Neural cell (in vitro differentiated cells): ENCODE measurements at regions not wholly inside any gene's neighbourhood (a gene's known extent, or its start where the extent isn't known, plus 50 kb on each side); places are given as distances from the start of the nearest gene placed in this dataset.

Experiments used
- H2AFZ ChIP-seq: fragments of 200-600, 300-800 bp; sonication (generic), shearing (Covaris generic); 2 replicates; pipeline ENCODE4 v1.6.0; 2014; ENCODE audit warnings: low read depth, mild to moderate bottlenecking, antibody characterized with exemption, low read length, moderate library complexity
- H3F3A ChIP-seq: fragments of 200-600 bp; shearing (Covaris generic); 2 replicates; pipeline ENCODE4 v1.6.1; 2016; ENCODE audit warnings: mild to moderate bottlenecking, moderate library complexity, mixed read lengths, antibody characterized with exemption, low read length; ENCODE audit not compliant: insufficient read depth, poor library complexity, severe bottlenecking
- H3K27ac ChIP-seq: fragments of 200-600, 300-800 bp; sonication (generic), shearing (Covaris generic); 2 replicates; pipeline ENCODE4 v1.5.1; 2014; ENCODE audit warnings: mild to moderate bottlenecking, low read length, moderate library complexity
- H3K27me3 ChIP-seq: fragments of 300-800, 200-600 bp; sonication (generic), shearing (Covaris generic); 2 replicates; pipeline ENCODE4 v1.6.0; 2014; ENCODE audit warnings: mild to moderate bottlenecking, low read depth, low read length, moderate library complexity; ENCODE audit not compliant: insufficient read depth
- H3K36me3 ChIP-seq: fragments of 300-800, 200-600 bp; sonication (generic), shearing (Covaris generic); 2 replicates; pipeline ENCODE4 v1.5.1; 2014; ENCODE audit warnings: mild to moderate bottlenecking, antibody characterized with exemption, low read length, moderate library complexity; ENCODE audit not compliant: insufficient read depth
- H3K4me2 ChIP-seq: fragments of 300-800, 200-600 bp; sonication (generic), shearing (Covaris generic); 2 replicates; pipeline ENCODE4 v1.6.0; 2014; ENCODE audit warnings: mild to moderate bottlenecking, low read length
- H3K4me3 ChIP-seq: fragments of 300-800, 200-600 bp; sonication (generic), shearing (Covaris generic); 2 replicates; pipeline ENCODE4 v1.5.1; 2014; ENCODE audit warnings: mild to moderate bottlenecking, low read length, moderate library complexity
- H3K79me2 ChIP-seq: fragments of 200-600 bp; shearing (Covaris generic); replicated peaks from 2 replicates; pipeline ENCODE4 v1.6.0; 2014; ENCODE audit warnings: mild to moderate bottlenecking, low read length, moderate library complexity; ENCODE audit not compliant: insufficient read depth
- H3K9ac ChIP-seq: fragments of 300-800, 200-600 bp; sonication (generic), shearing (Covaris generic); 2 replicates; pipeline ENCODE4 v1.6.1; 2016; ENCODE audit warnings: mild to moderate bottlenecking, low read length, mixed read lengths
- H3K9me2 ChIP-seq: fragments of 200-600 bp; shearing (Covaris generic); 2 replicates; pipeline ENCODE4 v1.6.1; 2016; ENCODE audit warnings: mild to moderate bottlenecking, low read length, mixed read lengths; ENCODE audit not compliant: insufficient read depth
- H3K9me3 ChIP-seq: fragments of 200-600, 300-800 bp; sonication (generic), shearing (Covaris generic); 2 replicates; pipeline ENCODE4 v1.6.1; 2016; ENCODE audit warnings: mild to moderate bottlenecking, mixed run types, low read length, moderate library complexity, mixed read lengths
- H4K20me1 ChIP-seq: fragments of 200-600 bp; shearing (Covaris generic); 2 replicates; pipeline ENCODE4 v1.6.1; 2016; ENCODE audit warnings: mild to moderate bottlenecking, mixed run types; ENCODE audit not compliant: insufficient read depth
- EP300 ChIP-seq: fragments of 450-650 bp; conservative IDR thresholded peaks from 2 replicates; pipeline ENCODE4 v1.6.1; 2014; ENCODE audit warnings: antibody characterized with exemption, mild to moderate bottlenecking, moderate library complexity; ENCODE audit not compliant: poor library complexity, severe bottlenecking
- EZH2 ChIP-seq: fragments of 200-600, 300-800 bp; shearing (Covaris generic), sonication (generic); IDR thresholded peaks from 2 replicates; pipeline ENCODE4 v1.6.1; 2014; ENCODE audit warnings: antibody characterized with exemption, low read length, borderline replicate concordance, mild to moderate bottlenecking; ENCODE audit not compliant: insufficient read depth, poor library complexity, severe bottlenecking
- MXI1 ChIP-seq: fragments of 450-650 bp; conservative IDR thresholded peaks from 2 replicates; pipeline ENCODE4 v1.6.1; 2014; ENCODE audit warnings: antibody characterized with exemption, mild to moderate bottlenecking; ENCODE audit not compliant: poor library complexity, severe bottlenecking
- POLR2AphosphoS5 ChIP-seq: IDR thresholded peaks from 2 replicates; pipeline ENCODE4 v1.6.1; 2012
- RAD21 ChIP-seq: fragments of 450-650 bp; conservative IDR thresholded peaks from 2 replicates; pipeline ENCODE4 v1.6.1; 2014; ENCODE audit warnings: antibody characterized with exemption, mild to moderate bottlenecking, moderate library complexity
- SMC3 ChIP-seq: fragments of 450-650 bp; conservative IDR thresholded peaks from 2 replicates; pipeline ENCODE4 v1.6.1; 2014; ENCODE audit warnings: antibody characterized with exemption, mild to moderate bottlenecking, moderate library complexity; ENCODE audit not compliant: poor library complexity
- TAF1 ChIP-seq: IDR thresholded peaks from 2 replicates; pipeline ENCODE4 v1.6.1; 2012; ENCODE audit warnings: low read depth
- TF ChIP-seq, protein P1 (sequence below): IDR thresholded peaks from 2 replicates; pipeline ENCODE4 v1.6.1; 2012; ENCODE audit warnings: borderline replicate concordance
- TF ChIP-seq, protein P2 (sequence below): fragments of 450-650 bp; IDR thresholded peaks from 2 replicates; pipeline ENCODE4 v1.5.1; 2014; ENCODE audit warnings: antibody characterized with exemption, mild to moderate bottlenecking, moderate library complexity; ENCODE audit not compliant: poor library complexity, severe bottlenecking

DNA sequence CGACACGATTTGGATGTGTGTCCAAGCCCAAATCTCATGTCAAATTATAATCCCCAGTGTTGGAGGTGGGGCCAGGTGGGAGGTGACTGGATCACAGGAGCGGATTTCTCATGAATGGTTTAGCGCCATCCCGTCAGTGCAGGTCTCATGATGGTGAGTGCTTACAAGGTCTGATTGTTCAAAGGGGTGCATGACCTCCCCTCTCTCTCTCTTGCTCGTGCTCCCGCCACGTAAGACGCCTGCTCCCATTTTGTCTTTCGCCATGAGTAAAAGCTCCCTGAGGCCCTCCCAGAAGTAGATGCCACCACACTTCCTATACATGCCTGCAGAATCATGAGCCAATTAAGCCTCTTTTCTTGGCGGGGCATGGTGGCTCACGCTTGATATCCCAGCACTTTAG lies 71.5 kb upstream of the NANOS1 start:
- H2AFZ ChIP-seq = no peak overlapping the region
- no peaks in the 10 kb centered on the region for H4K20me1 ChIP-seq
- H3K4me2 ChIP-seq = no peak overlapping the region
- H3F3A ChIP-seq = no peaks in the 10 kb centered on the region
- no peaks in the 10 kb centered on the region for H3K9me2 ChIP-seq
- no peaks in the 10 kb centered on the region for H3K27me3 ChIP-seq
- no peak overlapping the region for H3K9ac ChIP-seq
- no peaks in the 10 kb centered on the region for H3K79me2 ChIP-seq
- no peak overlapping the region for H3K27ac ChIP-seq
- TF ChIP-seq MXI1 (no peak), RAD21 (no peak), POLR2AphosphoS5 (no peak), SMC3 (no peak), TAF1 (no peak), EZH2 (no peak), EP300 (no peak)
- TF ChIP-seq, protein P1, sequence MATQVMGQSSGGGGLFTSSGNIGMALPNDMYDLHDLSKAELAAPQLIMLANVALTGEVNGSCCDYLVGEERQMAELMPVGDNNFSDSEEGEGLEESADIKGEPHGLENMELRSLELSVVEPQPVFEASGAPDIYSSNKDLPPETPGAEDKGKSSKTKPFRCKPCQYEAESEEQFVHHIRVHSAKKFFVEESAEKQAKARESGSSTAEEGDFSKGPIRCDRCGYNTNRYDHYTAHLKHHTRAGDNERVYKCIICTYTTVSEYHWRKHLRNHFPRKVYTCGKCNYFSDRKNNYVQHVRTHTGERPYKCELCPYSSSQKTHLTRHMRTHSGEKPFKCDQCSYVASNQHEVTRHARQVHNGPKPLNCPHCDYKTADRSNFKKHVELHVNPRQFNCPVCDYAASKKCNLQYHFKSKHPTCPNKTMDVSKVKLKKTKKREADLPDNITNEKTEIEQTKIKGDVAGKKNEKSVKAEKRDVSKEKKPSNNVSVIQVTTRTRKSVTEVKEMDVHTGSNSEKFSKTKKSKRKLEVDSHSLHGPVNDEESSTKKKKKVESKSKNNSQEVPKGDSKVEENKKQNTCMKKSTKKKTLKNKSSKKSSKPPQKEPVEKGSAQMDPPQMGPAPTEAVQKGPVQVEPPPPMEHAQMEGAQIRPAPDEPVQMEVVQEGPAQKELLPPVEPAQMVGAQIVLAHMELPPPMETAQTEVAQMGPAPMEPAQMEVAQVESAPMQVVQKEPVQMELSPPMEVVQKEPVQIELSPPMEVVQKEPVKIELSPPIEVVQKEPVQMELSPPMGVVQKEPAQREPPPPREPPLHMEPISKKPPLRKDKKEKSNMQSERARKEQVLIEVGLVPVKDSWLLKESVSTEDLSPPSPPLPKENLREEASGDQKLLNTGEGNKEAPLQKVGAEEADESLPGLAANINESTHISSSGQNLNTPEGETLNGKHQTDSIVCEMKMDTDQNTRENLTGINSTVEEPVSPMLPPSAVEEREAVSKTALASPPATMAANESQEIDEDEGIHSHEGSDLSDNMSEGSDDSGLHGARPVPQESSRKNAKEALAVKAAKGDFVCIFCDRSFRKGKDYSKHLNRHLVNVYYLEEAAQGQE = no peak
- TF ChIP-seq, protein P2, sequence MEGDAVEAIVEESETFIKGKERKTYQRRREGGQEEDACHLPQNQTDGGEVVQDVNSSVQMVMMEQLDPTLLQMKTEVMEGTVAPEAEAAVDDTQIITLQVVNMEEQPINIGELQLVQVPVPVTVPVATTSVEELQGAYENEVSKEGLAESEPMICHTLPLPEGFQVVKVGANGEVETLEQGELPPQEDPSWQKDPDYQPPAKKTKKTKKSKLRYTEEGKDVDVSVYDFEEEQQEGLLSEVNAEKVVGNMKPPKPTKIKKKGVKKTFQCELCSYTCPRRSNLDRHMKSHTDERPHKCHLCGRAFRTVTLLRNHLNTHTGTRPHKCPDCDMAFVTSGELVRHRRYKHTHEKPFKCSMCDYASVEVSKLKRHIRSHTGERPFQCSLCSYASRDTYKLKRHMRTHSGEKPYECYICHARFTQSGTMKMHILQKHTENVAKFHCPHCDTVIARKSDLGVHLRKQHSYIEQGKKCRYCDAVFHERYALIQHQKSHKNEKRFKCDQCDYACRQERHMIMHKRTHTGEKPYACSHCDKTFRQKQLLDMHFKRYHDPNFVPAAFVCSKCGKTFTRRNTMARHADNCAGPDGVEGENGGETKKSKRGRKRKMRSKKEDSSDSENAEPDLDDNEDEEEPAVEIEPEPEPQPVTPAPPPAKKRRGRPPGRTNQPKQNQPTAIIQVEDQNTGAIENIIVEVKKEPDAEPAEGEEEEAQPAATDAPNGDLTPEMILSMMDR = no peak
- no peaks in the 10 kb centered on the region for H3K36me3 ChIP-seq
- H3K4me3 ChIP-seq = no peak overlapping the region
- no peaks in the 10 kb centered on the region for H3K9me3 ChIP-seq

DNA sequence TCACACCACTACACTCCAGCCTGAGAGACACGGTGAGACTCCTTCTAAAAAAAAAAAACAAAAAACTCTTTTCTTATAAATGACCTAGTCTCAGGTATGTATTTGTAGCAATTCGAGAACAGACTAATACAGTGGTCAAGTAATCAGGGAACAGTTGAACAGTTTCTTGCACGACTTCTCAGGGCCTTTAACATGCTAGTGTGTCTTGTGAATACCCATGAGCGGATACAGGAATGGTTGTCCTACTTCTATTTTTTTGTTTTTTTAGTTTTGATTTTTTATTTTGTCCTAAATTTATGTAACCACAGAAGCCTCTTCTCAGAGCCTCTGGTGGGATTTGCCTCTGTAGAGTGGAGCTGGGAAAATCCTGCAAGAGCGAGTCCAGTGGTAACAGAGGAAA lies 71.0 kb upstream of the NANOS1 start:
- H3K9me3 ChIP-seq = no peaks in the 10 kb centered on the region
- H2AFZ ChIP-seq = no peak overlapping the region
- no peak overlapping the region for H3K4me2 ChIP-seq
- no peaks in the 10 kb centered on the region for H3K79me2 ChIP-seq
- H4K20me1 ChIP-seq = no peaks in the 10 kb centered on the region
- no peaks in the 10 kb centered on the region for H3K9me2 ChIP-seq
- H3F3A ChIP-seq = no peaks in the 10 kb centered on the region
- no peak overlapping the region for H3K9ac ChIP-seq
- TF ChIP-seq POLR2AphosphoS5 (no peak), EP300 (no peak), RAD21 (no peak)
- no peaks in the 10 kb centered on the region for H3K27me3 ChIP-seq
- H3K36me3 ChIP-seq = no peaks in the 10 kb centered on the region
- no peak overlapping the region for H3K4me3 ChIP-seq
- H3K27ac ChIP-seq = no peak overlapping the region
